Mesothelial cell of epicardium (in vitro differentiated cells): ENCODE measurements at regions not wholly inside any gene's neighbourhood (a gene's known extent, or its start where the extent isn't known, plus 50 kb on each side); places are given as distances from the start of the nearest gene placed in this dataset.

Experiments
- DNase-seq, 2 experiments: peaks; one replicate each; pipeline ENCODE4 v3.0.0; 2021; ENCODE audit warnings: low spot score in 2 of 2; ENCODE audit not compliant: unreplicated experiment in 2 of 2
- H3K27ac Mint-ChIP-seq: 2 replicates; pipeline ENCODE4 v1.8.0; 2021; ENCODE audit warnings: mixed read lengths
- H3K27me3 Mint-ChIP-seq: 2 replicates; pipeline ENCODE4 v1.8.0; 2021; ENCODE audit warnings: low read depth, mixed read lengths
- H3K36me3 Mint-ChIP-seq: 2 replicates; pipeline ENCODE4 v1.8.0; 2021; ENCODE audit warnings: mixed read lengths
- H3K4me1 Mint-ChIP-seq: 2 replicates; pipeline ENCODE4 v1.8.0; 2021; ENCODE audit warnings: mixed read lengths
- H3K4me3 Mint-ChIP-seq: 2 replicates; pipeline ENCODE4 v1.8.0; 2021; ENCODE audit warnings: mild to moderate bottlenecking, moderate library complexity, mixed read lengths
- H3K9me3 Mint-ChIP-seq: 2 replicates; pipeline ENCODE4 v1.8.0; 2021; ENCODE audit warnings: mixed read lengths
- CTCF ChIP-seq: fragments of 200-600 bp; sonication (generic); IDR thresholded peaks from one replicate; pipeline ENCODE4 v1.5.0; 2021; ENCODE audit warnings: antibody characterized with exemption; ENCODE audit not compliant: unreplicated experiment

- DNase-seq: no peak
- Mint-ChIP-seq H3K4me3 (no peak overlapping the region), H3K27ac (peak overlapping the region; percentile 24), H3K9me3 (peaks cover 4% of the 10 kb centered on the region), H3K36me3 (peaks cover 2% of the 10 kb centered on the region), H3K4me1 (peaks cover 44% of the 10 kb centered on the region), H3K27me3 (no peaks in the 10 kb centered on the region)
- TF ChIP-seq CTCF: no peak
These were observed 153.1 kb upstream of the RAB4A start for GRCh38 chr1:229117664-229118300.

- Mint-ChIP-seq H3K36me3 (peaks cover 2% of the 10 kb centered on the region), H3K27ac (peak overlapping the region; percentile 28)
- TF ChIP-seq CTCF: no peak
These were observed 152.3 kb upstream of the RAB4A start for GRCh38 chr1:229118477-229119061.

GRCh38 chr1:229119161-229119560 lies 151.8 kb upstream of the RAB4A start:
- no peak for TF ChIP-seq CTCF
- Mint-ChIP-seq H3K27me3 (peaks cover 2% of the 10 kb centered on the region), H3K27ac (no peak overlapping the region), H3K4me1 (peaks cover 36% of the 10 kb centered on the region), H3K36me3 (peaks cover 2% of the 10 kb centered on the region), H3K9me3 (peaks cover 4% of the 10 kb centered on the region), H3K4me3 (no peak overlapping the region)
- no peak for DNase-seq

More at GRCh38 chr1:229118477-229119061, 152.3 kb upstream of the RAB4A start:
- Mint-ChIP-seq H3K27me3 (no peaks in the 10 kb centered on the region), H3K4me3 (no peak overlapping the region), H3K4me1 (peaks cover 40% of the 10 kb centered on the region), H3K9me3 (peaks cover 4% of the 10 kb centered on the region)
- no peak for DNase-seq

GRCh38 chr1:229119876-229120275 lies 151.0 kb upstream of the RAB4A start:
- H3K9me3 Mint-ChIP-seq: peaks cover 4% of the 10 kb centered on the region
- H3K36me3 Mint-ChIP-seq: peaks cover 2% of the 10 kb centered on the region

GRCh38 chr1:229121845-229122436 lies 149.0 kb upstream of the RAB4A start:
- no peak for DNase-seq
- Mint-ChIP-seq H3K36me3 (peaks cover 2% of the 10 kb centered on the region), H3K27ac (no peak overlapping the region), H3K27me3 (peaks cover 4% of the 10 kb centered on the region), H3K4me3 (no peak overlapping the region), H3K9me3 (peaks cover 4% of the 10 kb centered on the region), H3K4me1 (peaks cover 20% of the 10 kb centered on the region)
- TF ChIP-seq CTCF: no peak

More at GRCh38 chr1:229119876-229120275, 151.0 kb upstream of the RAB4A start:
- Mint-ChIP-seq H3K4me3 (no peak overlapping the region), H3K27me3 (peaks cover 4% of the 10 kb centered on the region), H3K4me1 (peaks cover 31% of the 10 kb centered on the region), H3K27ac (no peak overlapping the region)
- TF ChIP-seq CTCF: no peak
- no peak for DNase-seq
